Vagina (tissue), 2 donors: ENCODE measurements at regions not wholly inside any gene's neighbourhood (a gene's known extent, or its start where the extent isn't known, plus 50 kb on each side); places are given as distances from the start of the nearest gene placed in this dataset.

Experiments
- DNase-seq, 2 donors: peaks; one replicate each; pipeline ENCODE4 v3.0.0-alpha.2; 2017; ENCODE audit errors: extremely low spot score in 2 of 2
- H3K27ac ChIP-seq: fragments of 200-600 bp; sonication (generic); one replicate; pipeline ENCODE4 v1.5.1; 2019
- H3K27me3 ChIP-seq: fragments of 200-600 bp; sonication (generic); one replicate; pipeline ENCODE4 v1.5.1; 2019
- H3K36me3 ChIP-seq, 2 donors: fragments of 200-600 bp; sonication (generic); one replicate each; pipeline ENCODE4 v1.5.1; 2017 to 2019
- H3K4me1 ChIP-seq: fragments of 200-600 bp; sonication (generic); one replicate; pipeline ENCODE4 v1.5.1; 2019
- H3K4me3 ChIP-seq, 2 donors: fragments of 200-600 bp; sonication (generic); 1 replicate in 1 of 2; 2 replicates in 1 of 2; pipeline ENCODE4 v1.5.1; 2016 to 2019
- H3K9me3 ChIP-seq: fragments of 200-600 bp; sonication (generic); one replicate; pipeline ENCODE4 v1.5.1; 2019
- POLR2A ChIP-seq, 2 donors: fragments of 450-650 bp; IDR thresholded peaks; one replicate each; pipeline ENCODE4 v1.6.1; 2017; ENCODE audit warnings: antibody characterized with exemption in 2 of 2, mild to moderate bottlenecking in 2 of 2, moderate library complexity in 2 of 2
- POLR2AphosphoS5 ChIP-seq, 2 donors: sonication (generic); formaldehyde crosslinking; IDR thresholded peaks; one replicate each; pipeline ENCODE4 v1.9.0; 2017; ENCODE audit warnings: antibody characterized with exemption in 2 of 2, mild to moderate bottlenecking in 2 of 2, low read depth in 1 of 2; ENCODE audit not compliant: insufficient read depth in 1 of 2
- intact Hi-C: fragments of 100-400 bp; cut with DNase I; formaldehyde crosslinking; loops from one replicate; pipeline ENCODE4 v1.15.1; 2023
- TF ChIP-seq, protein P1 (sequence below), 3 experiments: fragments of 450-650 bp in 2 of 3; fragments of 200-600 bp in 1 of 3; sonication (generic) in 1 of 3; IDR thresholded peaks; one replicate each; pipeline ENCODE4 v1.5.1; 2017 to 2019; ENCODE audit warnings: antibody characterized with exemption in 3 of 3, mild to moderate bottlenecking in 2 of 3, moderate library complexity in 2 of 3

DNA sequence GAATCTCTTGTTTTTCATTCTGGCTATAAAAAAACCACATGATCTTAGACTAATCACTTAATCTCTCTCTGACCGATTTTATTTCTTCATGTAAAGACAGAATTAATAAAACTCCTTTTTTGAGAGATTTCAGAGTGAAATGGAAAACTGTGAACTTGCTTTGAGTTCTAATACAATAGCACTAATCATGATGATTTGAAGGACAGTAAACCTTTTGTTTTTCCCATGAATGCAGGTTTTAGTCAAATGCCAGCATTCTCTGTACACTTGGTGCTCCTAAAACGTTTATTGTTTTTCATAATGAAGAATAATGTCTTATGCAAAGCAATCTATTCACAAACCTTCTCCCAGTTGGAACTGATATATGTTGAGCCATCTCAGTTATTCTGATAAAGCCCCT lies 86.8 kb downstream of the SLC24A2 start:
- no peaks in the 10 kb centered on the region for H3K27me3 ChIP-seq
- DNase-seq = no peak
- H3K4me1 ChIP-seq = no peaks in the 10 kb centered on the region
- no peaks in the 10 kb centered on the region for H3K36me3 ChIP-seq
- no peak overlapping the region for H3K4me3 ChIP-seq
- H3K27ac ChIP-seq = no peak overlapping the region
- no peaks in the 10 kb centered on the region for H3K9me3 ChIP-seq
- no peak for TF ChIP-seq POLR2A (IDR thresholded peaks at IDR 0.05)
- TF ChIP-seq, protein P1, sequence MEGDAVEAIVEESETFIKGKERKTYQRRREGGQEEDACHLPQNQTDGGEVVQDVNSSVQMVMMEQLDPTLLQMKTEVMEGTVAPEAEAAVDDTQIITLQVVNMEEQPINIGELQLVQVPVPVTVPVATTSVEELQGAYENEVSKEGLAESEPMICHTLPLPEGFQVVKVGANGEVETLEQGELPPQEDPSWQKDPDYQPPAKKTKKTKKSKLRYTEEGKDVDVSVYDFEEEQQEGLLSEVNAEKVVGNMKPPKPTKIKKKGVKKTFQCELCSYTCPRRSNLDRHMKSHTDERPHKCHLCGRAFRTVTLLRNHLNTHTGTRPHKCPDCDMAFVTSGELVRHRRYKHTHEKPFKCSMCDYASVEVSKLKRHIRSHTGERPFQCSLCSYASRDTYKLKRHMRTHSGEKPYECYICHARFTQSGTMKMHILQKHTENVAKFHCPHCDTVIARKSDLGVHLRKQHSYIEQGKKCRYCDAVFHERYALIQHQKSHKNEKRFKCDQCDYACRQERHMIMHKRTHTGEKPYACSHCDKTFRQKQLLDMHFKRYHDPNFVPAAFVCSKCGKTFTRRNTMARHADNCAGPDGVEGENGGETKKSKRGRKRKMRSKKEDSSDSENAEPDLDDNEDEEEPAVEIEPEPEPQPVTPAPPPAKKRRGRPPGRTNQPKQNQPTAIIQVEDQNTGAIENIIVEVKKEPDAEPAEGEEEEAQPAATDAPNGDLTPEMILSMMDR (IDR thresholded peaks at IDR 0.05) = no peak
- no peak for TF ChIP-seq POLR2AphosphoS5 (IDR thresholded peaks at IDR 0.05; ENCODE audit: insufficient read depth in 1 of 2, low read depth in 1 of 2)
- intact Hi-C loops = no loop called here

DNA sequence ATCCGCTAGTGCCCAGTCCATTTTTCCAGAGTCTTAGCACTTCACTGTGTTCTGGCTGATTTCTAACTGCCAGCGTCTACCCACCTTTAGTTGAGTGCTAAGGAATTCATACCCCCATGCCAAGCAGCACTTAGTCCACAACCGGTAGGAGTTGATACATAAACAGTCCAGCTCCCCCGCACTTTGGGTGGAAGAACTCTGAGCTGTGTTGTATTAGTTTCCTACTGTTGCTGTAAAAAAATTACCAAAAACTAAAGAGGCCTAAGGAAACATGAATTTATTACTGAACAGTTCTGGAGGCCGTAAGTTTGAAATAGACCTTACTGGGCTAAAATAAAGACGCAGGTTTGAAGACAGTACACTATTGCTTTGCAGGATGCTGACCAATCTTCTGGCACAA lies 87.6 kb downstream of the SLC24A2 start:
- intact Hi-C loops = no loop called here
- Histone ChIP-seq H3K36me3 (no peaks in the 10 kb centered on the region), H3K9me3 (no peaks in the 10 kb centered on the region), H3K4me1 (no peaks in the 10 kb centered on the region), H3K4me3 (no peak overlapping the region), H3K27ac (no peak overlapping the region), H3K27me3 (no peaks in the 10 kb centered on the region)
- no peak for DNase-seq
- TF ChIP-seq POLR2A (IDR thresholded peaks at IDR 0.05) (no peak), POLR2AphosphoS5 (IDR thresholded peaks at IDR 0.05; ENCODE audit: insufficient read depth in 1 of 2, low read depth in 1 of 2) (no peak)
- TF ChIP-seq, protein P1 (IDR thresholded peaks at IDR 0.05) = no peak

DNA sequence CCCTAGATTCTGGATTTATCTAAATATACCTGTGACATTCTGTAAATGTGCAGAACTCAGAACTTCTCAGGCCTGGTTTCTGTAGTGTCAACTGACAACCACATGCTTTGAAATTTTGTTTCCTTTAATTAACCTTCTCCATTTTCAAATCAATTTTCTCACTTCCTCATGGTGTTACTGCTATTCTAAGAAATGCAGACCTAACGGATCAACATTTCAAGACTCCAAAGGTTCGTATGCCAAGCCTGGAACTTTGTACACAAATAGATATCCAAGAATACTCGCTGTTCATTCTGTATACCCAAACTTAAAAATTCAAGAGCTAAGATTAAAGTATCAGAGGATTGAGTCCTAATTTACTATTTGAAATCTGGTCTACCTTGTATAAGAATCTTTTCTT lies 88.1 kb downstream of the SLC24A2 start:
- intact Hi-C loops = no loop called here

DNA sequence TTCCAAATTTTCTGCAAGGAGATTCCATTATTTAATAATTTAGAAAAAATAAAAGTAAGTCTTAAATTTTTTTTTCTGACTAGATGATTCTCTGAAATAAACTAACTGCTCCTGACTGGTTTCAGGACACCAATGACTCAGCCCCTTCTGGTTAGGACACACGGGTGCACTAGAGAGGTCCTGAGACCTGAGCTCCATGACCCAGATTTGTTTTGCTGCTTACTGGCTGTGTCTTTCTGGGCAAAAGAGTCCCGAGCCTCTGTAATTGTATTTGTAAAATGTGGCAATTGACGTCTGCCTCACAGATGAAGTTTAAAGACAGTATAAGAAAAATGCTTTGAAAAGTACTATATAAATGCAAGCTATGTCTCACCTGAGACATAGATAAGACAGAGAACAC lies 89.1 kb downstream of the SLC24A2 start:
- TF ChIP-seq POLR2A (IDR thresholded peaks at IDR 0.05) = no peak
- TF ChIP-seq, protein P1 (IDR thresholded peaks at IDR 0.05) = no peak
- no peak for TF ChIP-seq POLR2AphosphoS5 (IDR thresholded peaks at IDR 0.05; ENCODE audit: insufficient read depth in 1 of 2, low read depth in 1 of 2)

More for the DNA sequence above, 88.1 kb downstream of the SLC24A2 start:
- Histone ChIP-seq H3K27ac (no peak overlapping the region), H3K36me3 (no peaks in the 10 kb centered on the region), H3K4me3 (no peak overlapping the region), H3K9me3 (no peaks in the 10 kb centered on the region), H3K4me1 (no peaks in the 10 kb centered on the region), H3K27me3 (no peaks in the 10 kb centered on the region)
- DNase-seq = no peak
- TF ChIP-seq, protein P1 (IDR thresholded peaks at IDR 0.05) = no peak
- TF ChIP-seq POLR2A (IDR thresholded peaks at IDR 0.05) = no peak
- no peak for TF ChIP-seq POLR2AphosphoS5 (IDR thresholded peaks at IDR 0.05; ENCODE audit: insufficient read depth in 1 of 2, low read depth in 1 of 2)

DNA sequence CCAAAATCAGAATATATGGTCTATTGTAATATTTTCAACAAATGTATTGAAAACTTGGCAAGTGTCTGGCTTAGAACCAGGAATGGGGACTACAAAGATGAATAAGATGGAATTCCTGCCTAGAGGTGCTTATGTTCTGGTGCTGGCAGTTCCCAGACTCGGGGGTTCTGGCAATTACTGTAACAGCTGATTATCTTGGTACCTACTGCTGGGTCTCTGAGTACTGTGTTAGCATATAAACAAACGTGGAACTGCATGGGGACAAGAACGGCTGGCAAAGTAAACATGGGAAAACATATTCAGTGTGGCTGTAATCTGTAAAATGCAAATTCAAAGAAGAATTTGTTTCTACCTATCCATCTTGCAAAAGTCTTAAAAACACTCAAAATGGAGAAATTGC lies 89.9 kb downstream of the SLC24A2 start:
- Histone ChIP-seq H3K27me3 (no peaks in the 10 kb centered on the region), H3K4me3 (no peak overlapping the region), H3K9me3 (no peaks in the 10 kb centered on the region), H3K36me3 (no peaks in the 10 kb centered on the region), H3K4me1 (no peaks in the 10 kb centered on the region), H3K27ac (no peak overlapping the region)
- DNase-seq = no peak
- intact Hi-C loops = no loop called here
- TF ChIP-seq, protein P1 (IDR thresholded peaks at IDR 0.05) = no peak
- TF ChIP-seq POLR2A (IDR thresholded peaks at IDR 0.05) (no peak), POLR2AphosphoS5 (IDR thresholded peaks at IDR 0.05; ENCODE audit: insufficient read depth in 1 of 2, low read depth in 1 of 2) (no peak)

More for the DNA sequence above, 89.1 kb downstream of the SLC24A2 start:
- intact Hi-C loops = no loop called here
- Histone ChIP-seq H3K27ac (no peak overlapping the region), H3K4me1 (no peaks in the 10 kb centered on the region), H3K9me3 (no peaks in the 10 kb centered on the region), H3K36me3 (no peaks in the 10 kb centered on the region), H3K27me3 (no peaks in the 10 kb centered on the region), H3K4me3 (no peak overlapping the region)
- DNase-seq = no peak
